ENCODE measurements at regions not wholly inside any gene's neighbourhood (a gene's known extent, or its start where the extent isn't known, plus 50 kb on each side); places are given as distances from the start of the nearest gene placed in this dataset.

GRCh38 chr10:71008150-71008549 is 119.8 kb upstream of the PCBD1 start:
- TF ChIP-seq CTCF (IDR thresholded peaks at IDR 0.05; ENCODE audit: poor library complexity, severe bottlenecking), result no peak
- Histone ChIP-seq H3K9me3 (ENCODE audit: severe bottlenecking) (no peaks in the 10 kb centered on the region), H3K27ac (ENCODE audit: poor library complexity, severe bottlenecking) (no peak overlapping the region), H3K36me3 (ENCODE audit: low read depth) (no peaks in the 10 kb centered on the region), H3K4me3 (ENCODE audit: severe bottlenecking) (no peak overlapping the region), H3K27me3 (ENCODE audit: insufficient read depth, poor library complexity, severe bottlenecking) (peaks cover 3% of the 10 kb centered on the region), H3K4me1 (ENCODE audit: insufficient read depth, poor library complexity, severe bottlenecking) (no peaks in the 10 kb centered on the region)
- ATAC-seq (ENCODE audit: low read depth) (no peak), DNase-seq (ENCODE audit: low spot score) (no peak)

- no peaks in the 10 kb centered on the region for H3K36me3 ChIP-seq (ENCODE audit: low read depth)
- no peaks in the 10 kb centered on the region for H3K4me1 ChIP-seq (ENCODE audit: insufficient read depth, poor library complexity, severe bottlenecking)
- H3K4me3 ChIP-seq (ENCODE audit: severe bottlenecking), result no peak overlapping the region
- H3K9me3 ChIP-seq (ENCODE audit: severe bottlenecking), result no peaks in the 10 kb centered on the region
- H3K27me3 ChIP-seq (ENCODE audit: insufficient read depth, poor library complexity, severe bottlenecking), result peaks cover 3% of the 10 kb centered on the region
- H3K27ac ChIP-seq (ENCODE audit: poor library complexity, severe bottlenecking), result no peak overlapping the region
- no peak for ATAC-seq (ENCODE audit: low read depth)
- no peak for DNase-seq (ENCODE audit: low spot score)
- TF ChIP-seq CTCF (IDR thresholded peaks at IDR 0.05; ENCODE audit: poor library complexity, severe bottlenecking), result no peak
Observed at GRCh38 chr10:71009126-71009525, 120.8 kb upstream of the PCBD1 start.

GRCh38 chr10:71010730-71011129 is 122.4 kb upstream of the PCBD1 start:
- peaks cover 3% of the 10 kb centered on the region for H3K27me3 ChIP-seq (ENCODE audit: insufficient read depth, poor library complexity, severe bottlenecking)

GRCh38 chr10:71011141-71011540 is 122.8 kb upstream of the PCBD1 start:
- no peak for TF ChIP-seq CTCF (IDR thresholded peaks at IDR 0.05; ENCODE audit: poor library complexity, severe bottlenecking)
- DNase-seq (ENCODE audit: low spot score) (no peak), ATAC-seq (ENCODE audit: low read depth) (no peak)
- no peaks in the 10 kb centered on the region for H3K4me1 ChIP-seq (ENCODE audit: insufficient read depth, poor library complexity, severe bottlenecking)
- no peaks in the 10 kb centered on the region for H3K9me3 ChIP-seq (ENCODE audit: severe bottlenecking)
- no peak overlapping the region for H3K4me3 ChIP-seq (ENCODE audit: severe bottlenecking)
- H3K27me3 ChIP-seq (ENCODE audit: insufficient read depth, poor library complexity, severe bottlenecking), result peaks cover 3% of the 10 kb centered on the region
- no peak overlapping the region for H3K27ac ChIP-seq (ENCODE audit: poor library complexity, severe bottlenecking)
- H3K36me3 ChIP-seq (ENCODE audit: low read depth), result no peaks in the 10 kb centered on the region

More at GRCh38 chr10:71010730-71011129, 122.4 kb upstream of the PCBD1 start:
- TF ChIP-seq CTCF (IDR thresholded peaks at IDR 0.05; ENCODE audit: poor library complexity, severe bottlenecking), result no peak
- ATAC-seq (ENCODE audit: low read depth), result no peak
- Histone ChIP-seq H3K4me1 (ENCODE audit: insufficient read depth, poor library complexity, severe bottlenecking) (no peaks in the 10 kb centered on the region), H3K27ac (ENCODE audit: poor library complexity, severe bottlenecking) (no peak overlapping the region), H3K4me3 (ENCODE audit: severe bottlenecking) (no peak overlapping the region), H3K36me3 (ENCODE audit: low read depth) (no peaks in the 10 kb centered on the region), H3K9me3 (ENCODE audit: severe bottlenecking) (no peaks in the 10 kb centered on the region)
- no peak for DNase-seq (ENCODE audit: low spot score)

GRCh38 chr10:71014021-71014805 is 125.8 kb upstream of the PCBD1 start:
- H3K27ac ChIP-seq (ENCODE audit: poor library complexity, severe bottlenecking), result no peak overlapping the region
- no peaks in the 10 kb centered on the region for H3K4me1 ChIP-seq (ENCODE audit: insufficient read depth, poor library complexity, severe bottlenecking)
- H3K36me3 ChIP-seq (ENCODE audit: low read depth), result no peaks in the 10 kb centered on the region
- TF ChIP-seq CTCF (IDR thresholded peaks at IDR 0.05; ENCODE audit: poor library complexity, severe bottlenecking), result no peak
- H3K4me3 ChIP-seq (ENCODE audit: severe bottlenecking), result no peak overlapping the region
- DNase-seq (ENCODE audit: low spot score) (no peak), ATAC-seq (ENCODE audit: low read depth) (no peak)
- H3K9me3 ChIP-seq (ENCODE audit: severe bottlenecking), result no peaks in the 10 kb centered on the region
- H3K27me3 ChIP-seq (ENCODE audit: insufficient read depth, poor library complexity, severe bottlenecking), result no peaks in the 10 kb centered on the region

Data from RWPE2 (cell line).